ENCODE measurements at regions not wholly inside any gene's neighbourhood (a gene's known extent, or its start where the extent isn't known, plus 50 kb on each side); places are given as distances from the start of the nearest gene placed in this dataset.

DNA sequence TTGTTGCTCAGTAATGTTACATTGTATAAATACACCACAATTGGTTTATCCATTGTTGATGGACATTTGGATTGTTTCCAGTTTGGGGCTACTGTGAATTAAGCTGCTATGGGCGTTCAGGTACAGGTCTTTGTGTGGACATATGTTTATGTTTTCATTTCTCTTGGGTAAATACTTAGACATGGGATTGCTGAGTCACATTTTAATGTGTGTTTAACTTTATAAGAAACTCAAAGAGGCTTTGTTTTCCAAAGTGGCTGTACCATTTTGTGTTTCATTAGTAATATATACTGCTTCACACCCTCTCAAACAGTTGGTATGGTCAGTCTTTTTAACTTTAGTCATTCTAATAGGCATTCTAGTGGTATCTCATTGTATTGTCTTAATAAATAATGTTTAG lies 225.0 kb downstream of the SPTSSA start:
- TF ChIP-seq, protein P1, sequence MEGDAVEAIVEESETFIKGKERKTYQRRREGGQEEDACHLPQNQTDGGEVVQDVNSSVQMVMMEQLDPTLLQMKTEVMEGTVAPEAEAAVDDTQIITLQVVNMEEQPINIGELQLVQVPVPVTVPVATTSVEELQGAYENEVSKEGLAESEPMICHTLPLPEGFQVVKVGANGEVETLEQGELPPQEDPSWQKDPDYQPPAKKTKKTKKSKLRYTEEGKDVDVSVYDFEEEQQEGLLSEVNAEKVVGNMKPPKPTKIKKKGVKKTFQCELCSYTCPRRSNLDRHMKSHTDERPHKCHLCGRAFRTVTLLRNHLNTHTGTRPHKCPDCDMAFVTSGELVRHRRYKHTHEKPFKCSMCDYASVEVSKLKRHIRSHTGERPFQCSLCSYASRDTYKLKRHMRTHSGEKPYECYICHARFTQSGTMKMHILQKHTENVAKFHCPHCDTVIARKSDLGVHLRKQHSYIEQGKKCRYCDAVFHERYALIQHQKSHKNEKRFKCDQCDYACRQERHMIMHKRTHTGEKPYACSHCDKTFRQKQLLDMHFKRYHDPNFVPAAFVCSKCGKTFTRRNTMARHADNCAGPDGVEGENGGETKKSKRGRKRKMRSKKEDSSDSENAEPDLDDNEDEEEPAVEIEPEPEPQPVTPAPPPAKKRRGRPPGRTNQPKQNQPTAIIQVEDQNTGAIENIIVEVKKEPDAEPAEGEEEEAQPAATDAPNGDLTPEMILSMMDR (IDR thresholded peaks at IDR 0.05), result no peak
- no peak for TF ChIP-seq EZH2 (IDR thresholded peaks at IDR 0.05; ENCODE audit: borderline replicate concordance, insufficient read depth, low read depth, low read length, poor library complexity, severe bottlenecking)
